ENCODE measurements at regions not wholly inside any gene's neighbourhood (a gene's known extent, or its start where the extent isn't known, plus 50 kb on each side); places are given as distances from the start of the nearest gene placed in this dataset.

DNA sequence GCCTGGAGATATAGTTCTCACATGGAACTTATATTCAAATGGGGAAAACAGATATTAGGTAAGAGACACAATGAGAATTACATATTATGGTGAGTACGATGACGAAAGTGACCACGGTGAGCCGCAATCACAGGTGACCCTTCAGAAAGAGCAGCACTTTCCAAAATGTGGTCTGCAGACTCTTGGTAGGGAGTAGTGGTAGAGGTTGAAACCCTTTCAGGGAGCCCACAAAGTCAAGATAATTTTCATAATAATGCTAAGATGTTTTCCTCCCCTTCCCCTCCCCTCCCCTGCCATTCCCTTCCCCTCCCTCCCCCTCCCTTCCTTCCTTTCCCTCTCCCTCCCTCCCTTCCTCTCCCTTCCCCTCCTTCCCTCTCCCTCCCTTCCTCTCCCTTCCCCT lies 83.5 kb upstream of the AKT3 start:
- intact Hi-C loops (cut with micrococcal nuclease): no loop called here
- H3K27me3 Mint-ChIP-seq (ENCODE audit: low read depth in 3 of 3): peaks cover 0 to 7% (median 5%) of the 10 kb centered on the region in 3 donors
- WGBS (ENCODE audit: insufficient coverage): 64% methylated on average over 4 of the region's 4 CpGs

DNA sequence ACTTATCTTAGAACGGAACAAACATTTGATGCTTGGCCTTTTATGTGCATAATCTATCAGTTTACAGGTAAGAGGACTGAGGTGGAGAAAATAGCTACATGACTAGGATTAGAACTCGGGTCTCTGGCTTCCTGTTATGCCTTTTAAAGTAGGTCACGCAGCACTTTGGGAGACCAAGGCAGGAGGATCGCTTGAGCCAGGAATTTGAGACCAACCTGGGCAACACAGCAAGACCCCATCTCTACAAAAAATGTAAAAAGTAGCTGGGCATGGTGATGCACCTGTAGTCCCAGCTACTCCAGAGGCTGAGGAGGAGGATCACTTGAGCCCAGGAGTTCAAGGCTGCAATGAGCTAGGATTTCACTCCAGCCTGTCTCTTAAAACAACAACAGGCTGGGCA lies 81.9 kb upstream of the AKT3 start:
- no peaks in the 10 kb centered on the region for H3K36me3 Mint-ChIP-seq
- WGBS (ENCODE audit: insufficient coverage): 75% methylated on average over 2 of the region's 4 CpGs

More for the DNA sequence above, 83.5 kb upstream of the AKT3 start:
- H3K9ac ChIP-seq (ENCODE audit: insufficient read depth, low read length, poor library complexity, severe bottlenecking): no peak overlapping the region
- H3K4me1 ChIP-seq (ENCODE audit: control insufficient read depth in 1 of 2, insufficient read depth in 2 of 2, low read length in 2 of 2): no peaks in the 10 kb centered on the region
- no peak for DNase-seq
- H2AFZ ChIP-seq (ENCODE audit: insufficient read depth, low read depth, low read length, poor library complexity, severe bottlenecking): no peak overlapping the region
- H3K4me3 Mint-ChIP-seq: no peak overlapping the region
- no peak overlapping the region for H3K4me2 ChIP-seq (replicated peaks; ENCODE audit: extremely low read depth, low read length, poor library complexity, severe bottlenecking)
- no peaks in the 10 kb centered on the region for H3K79me2 ChIP-seq (ENCODE audit: insufficient read depth, low read length)
- no peak overlapping the region for H3K4me3 ChIP-seq (replicated peaks in 1 of 3; ENCODE audit: low read depth in 2 of 3, low read length in 3 of 3)
- no peak overlapping the region for H3K27ac ChIP-seq (ENCODE audit: low read depth in 1 of 2, low read length in 2 of 2)
- peaks cover 0 to 3% of the 10 kb centered on the region in 2 donors for H3K9me3 ChIP-seq (replicated peaks in 1 of 2; ENCODE audit: control insufficient read depth in 1 of 2, insufficient read depth in 1 of 2, low read length in 2 of 2)
- no peaks in the 10 kb centered on the region for H4K20me1 ChIP-seq (ENCODE audit: insufficient read depth, low read length)
- H3K27me3 ChIP-seq (ENCODE audit: control insufficient read depth in 2 of 2, insufficient read depth in 2 of 2, low read length in 2 of 2): no peaks in the 10 kb centered on the region
- H3K36me3 Mint-ChIP-seq: no peaks in the 10 kb centered on the region
- TF ChIP-seq, protein P1, sequence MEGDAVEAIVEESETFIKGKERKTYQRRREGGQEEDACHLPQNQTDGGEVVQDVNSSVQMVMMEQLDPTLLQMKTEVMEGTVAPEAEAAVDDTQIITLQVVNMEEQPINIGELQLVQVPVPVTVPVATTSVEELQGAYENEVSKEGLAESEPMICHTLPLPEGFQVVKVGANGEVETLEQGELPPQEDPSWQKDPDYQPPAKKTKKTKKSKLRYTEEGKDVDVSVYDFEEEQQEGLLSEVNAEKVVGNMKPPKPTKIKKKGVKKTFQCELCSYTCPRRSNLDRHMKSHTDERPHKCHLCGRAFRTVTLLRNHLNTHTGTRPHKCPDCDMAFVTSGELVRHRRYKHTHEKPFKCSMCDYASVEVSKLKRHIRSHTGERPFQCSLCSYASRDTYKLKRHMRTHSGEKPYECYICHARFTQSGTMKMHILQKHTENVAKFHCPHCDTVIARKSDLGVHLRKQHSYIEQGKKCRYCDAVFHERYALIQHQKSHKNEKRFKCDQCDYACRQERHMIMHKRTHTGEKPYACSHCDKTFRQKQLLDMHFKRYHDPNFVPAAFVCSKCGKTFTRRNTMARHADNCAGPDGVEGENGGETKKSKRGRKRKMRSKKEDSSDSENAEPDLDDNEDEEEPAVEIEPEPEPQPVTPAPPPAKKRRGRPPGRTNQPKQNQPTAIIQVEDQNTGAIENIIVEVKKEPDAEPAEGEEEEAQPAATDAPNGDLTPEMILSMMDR (IDR thresholded peaks at IDR 0.05): no peak
- H3K36me3 ChIP-seq (replicated peaks in 1 of 2; ENCODE audit: control insufficient read depth in 1 of 2, insufficient read depth in 2 of 2, low read length in 2 of 2): no peaks in the 10 kb centered on the region
- no peak overlapping the region for H3K27ac Mint-ChIP-seq
- H3K9me3 Mint-ChIP-seq: peaks cover 0 to 6% (median 0%) of the 10 kb centered on the region in 7 donors
- peaks cover 5% of the 10 kb centered on the region for H3K4me1 Mint-ChIP-seq

More for the DNA sequence above, 81.9 kb upstream of the AKT3 start:
- H3K9me3 Mint-ChIP-seq: peaks cover 0 to 6% (median 0%) of the 10 kb centered on the region in 7 donors
- intact Hi-C loops (cut with micrococcal nuclease): no loop called here
- no peak overlapping the region for H3K27ac ChIP-seq (ENCODE audit: low read depth in 1 of 2, low read length in 2 of 2)
- H3K27me3 Mint-ChIP-seq (ENCODE audit: low read depth in 3 of 3): peaks cover 0 to 7% (median 5%) of the 10 kb centered on the region in 3 donors
- no peak for DNase-seq
- no peak overlapping the region for H3K4me2 ChIP-seq (replicated peaks; ENCODE audit: extremely low read depth, low read length, poor library complexity, severe bottlenecking)
- peaks cover 5% of the 10 kb centered on the region for H3K4me1 Mint-ChIP-seq
- H4K20me1 ChIP-seq (ENCODE audit: insufficient read depth, low read length): no peaks in the 10 kb centered on the region
- no peaks in the 10 kb centered on the region for H3K79me2 ChIP-seq (ENCODE audit: insufficient read depth, low read length)
- no peak overlapping the region for H3K4me3 Mint-ChIP-seq
- H3K36me3 ChIP-seq (replicated peaks in 1 of 2; ENCODE audit: control insufficient read depth in 1 of 2, insufficient read depth in 2 of 2, low read length in 2 of 2): no peaks in the 10 kb centered on the region
- no peak overlapping the region for H3K9ac ChIP-seq (ENCODE audit: insufficient read depth, low read length, poor library complexity, severe bottlenecking)
- H3K27ac Mint-ChIP-seq: no peak overlapping the region
- no peak overlapping the region for H2AFZ ChIP-seq (ENCODE audit: insufficient read depth, low read depth, low read length, poor library complexity, severe bottlenecking)
- peaks cover 0 to 3% of the 10 kb centered on the region in 2 donors for H3K9me3 ChIP-seq (replicated peaks in 1 of 2; ENCODE audit: control insufficient read depth in 1 of 2, insufficient read depth in 1 of 2, low read length in 2 of 2)
- no peaks in the 10 kb centered on the region for H3K27me3 ChIP-seq (ENCODE audit: control insufficient read depth in 2 of 2, insufficient read depth in 2 of 2, low read length in 2 of 2)
- no peak overlapping the region for H3K4me3 ChIP-seq (replicated peaks in 1 of 3; ENCODE audit: low read depth in 2 of 3, low read length in 3 of 3)
- no peaks in the 10 kb centered on the region for H3K4me1 ChIP-seq (ENCODE audit: control insufficient read depth in 1 of 2, insufficient read depth in 2 of 2, low read length in 2 of 2)
- TF ChIP-seq, protein P1 (IDR thresholded peaks at IDR 0.05): no peak

Data from CD14-positive monocyte (primary cell).